IMR-90 (cell line): ENCODE measurements at regions not wholly inside any gene's neighbourhood (a gene's known extent, or its start where the extent isn't known, plus 50 kb on each side); places are given as distances from the start of the nearest gene placed in this dataset.

Source experiments
- ATAC-seq: fragments of 200-7000 bp; cut with Tn5 transposase; 2 replicates; pipeline ENCODE4 v1.9.1; 2020; ENCODE audit warnings: low read depth, mild to moderate bottlenecking, moderate library complexity
- BruUV-seq: library from RNA; stranded (reverse); fragments of 400-500 nt; replicated peaks from 2 replicates; lab custom pipeline; 2021; lab: Mats Ljungman, UMichigan
- CTCF ChIA-PET: fragments of 300-600 bp; formaldehyde crosslinking; extraction: SDS; loops from one replicate; lab custom pipeline; 2021; ENCODE audit warnings: antibody characterized with exemption; lab: Yijun Ruan, JAX
- POLR2A ChIA-PET: fragments of 300-600 bp; sonication (Branson Sonifier 250); formaldehyde crosslinking; loops from one replicate; lab custom pipeline; 2022; ENCODE audit warnings: antibody characterized with exemption; ENCODE audit not compliant: unreplicated experiment; lab: Charles Lee
- DNase-seq: peaks from one replicate; pipeline ENCODE4 v3.0.0; 2013
- H2AFZ ChIP-seq: replicated peaks from 2 replicates; pipeline ENCODE3; 2013; ENCODE audit warnings: low read length, mild to moderate bottlenecking; ENCODE audit not compliant: poor library complexity
- H2AK5ac ChIP-seq: 2 replicates; pipeline ENCODE4 v1.6.1; 2013; ENCODE audit warnings: low read depth, low read length, inconsistent platforms
- H2AK9ac ChIP-seq: replicated peaks from 2 replicates; pipeline ENCODE3; 2013; ENCODE audit warnings: mild to moderate bottlenecking, low read depth, low read length, moderate library complexity; ENCODE audit not compliant: poor library complexity
- H2BK120ac ChIP-seq: 2 replicates; pipeline ENCODE4 v1.6.1; 2013; ENCODE audit warnings: low read depth, low read length, inconsistent platforms
- H2BK15ac ChIP-seq: 3 replicates; pipeline ENCODE4 v1.6.1; 2013; ENCODE audit warnings: low read depth, low read length, inconsistent platforms
- H2BK20ac ChIP-seq: 2 replicates; pipeline ENCODE4 v1.6.1; 2013; ENCODE audit warnings: low read depth, mild to moderate bottlenecking, inconsistent platforms, low read length, moderate library complexity
- H2BK5ac ChIP-seq: 2 replicates; pipeline ENCODE4 v1.6.1; 2013; ENCODE audit warnings: mild to moderate bottlenecking, low read depth, low read length, inconsistent platforms; ENCODE audit not compliant: poor library complexity, severe bottlenecking
- H3K14ac ChIP-seq: replicated peaks from 2 replicates; pipeline ENCODE4 v1.6.1; 2013; ENCODE audit warnings: low read depth, low read length, inconsistent platforms
- H3K18ac ChIP-seq: 2 replicates; pipeline ENCODE4 v1.6.1; 2013; ENCODE audit warnings: low read depth, low read length, control low read depth
- H3K23ac ChIP-seq: 2 replicates; pipeline ENCODE4 v1.6.1; 2013; ENCODE audit warnings: low read depth, low read length, inconsistent platforms
- H3K27ac ChIP-seq: 2 replicates; pipeline ENCODE4 v1.5.1; 2013; ENCODE audit warnings: mild to moderate bottlenecking, control low read depth, low read length; ENCODE audit not compliant: insufficient read depth
- H3K27me3 ChIP-seq: 2 replicates; pipeline ENCODE4 v1.6.1; 2013; ENCODE audit warnings: low read length; ENCODE audit not compliant: control insufficient read depth, insufficient read depth
- H3K36me3 ChIP-seq: 2 replicates; pipeline ENCODE4 v1.6.1; 2013; ENCODE audit warnings: low read length, mixed read lengths; ENCODE audit not compliant: control insufficient read depth, insufficient read depth
- H3K4ac ChIP-seq: 2 replicates; pipeline ENCODE4 v1.6.1; 2013; ENCODE audit warnings: low read depth, low read length, inconsistent platforms
- H3K4me1 ChIP-seq: 2 replicates; pipeline ENCODE4 v1.6.1; 2013; ENCODE audit warnings: low read length, mixed read lengths; ENCODE audit not compliant: control insufficient read depth, insufficient read depth
- H3K4me2 ChIP-seq: 2 replicates; pipeline ENCODE4 v1.6.1; 2013; ENCODE audit warnings: low read depth, mild to moderate bottlenecking, control low read depth, low read length, moderate library complexity
- H3K4me3 ChIP-seq: 2 replicates; pipeline ENCODE4 v1.5.1; 2013; ENCODE audit warnings: low read depth, mild to moderate bottlenecking, control low read depth, low read length, moderate library complexity; ENCODE audit not compliant: insufficient read depth
- H3K56ac ChIP-seq: 2 replicates; pipeline ENCODE4 v1.6.1; 2013; ENCODE audit warnings: low read length, inconsistent platforms; ENCODE audit not compliant: insufficient read depth; ENCODE audit errors: extremely low read depth
- H3K79me1 ChIP-seq, 2 experiments: 2 replicates each; pipeline ENCODE4 v1.6.1; 2013; ENCODE audit warnings: low read length in 2 of 2, inconsistent platforms in 1 of 2, low read depth in 1 of 2
- H3K9ac ChIP-seq: 2 replicates; pipeline ENCODE4 v1.6.1; 2013; ENCODE audit warnings: low read depth, low read length, control low read depth
- H3K9me1 ChIP-seq: 2 replicates; pipeline ENCODE4 v1.6.1; 2013; ENCODE audit warnings: low read length, inconsistent platforms; ENCODE audit not compliant: insufficient read depth
- H3K9me3 ChIP-seq: 2 replicates; pipeline ENCODE4 v1.6.1; 2013; ENCODE audit warnings: low read length; ENCODE audit not compliant: control insufficient read depth, insufficient read depth
- H4K20me1 ChIP-seq: 2 replicates; pipeline ENCODE4 v1.6.1; 2013; ENCODE audit warnings: low read length, inconsistent platforms; ENCODE audit not compliant: insufficient read depth
- H4K5ac ChIP-seq: 2 replicates; pipeline ENCODE4 v1.6.1; 2013; ENCODE audit warnings: mild to moderate bottlenecking, low read depth, low read length, control low read depth
- H4K8ac ChIP-seq, 2 experiments: 2 replicates each; pipeline ENCODE4 v1.6.1; 2013; ENCODE audit warnings: low read depth in 2 of 2, low read length in 2 of 2, control low read depth in 1 of 2, inconsistent platforms in 1 of 2
- H4K91ac ChIP-seq: 2 replicates; pipeline ENCODE4 v1.6.1; 2013; ENCODE audit warnings: low read depth, low read length, inconsistent platforms; ENCODE audit not compliant: insufficient read depth
- BHLHE40 ChIP-seq: fragments of 150-350 bp; IDR thresholded peaks from 2 replicates; pipeline ENCODE4 v1.6.1; 2016; ENCODE audit warnings: mild to moderate bottlenecking, low read depth, low read length
- CEBPB ChIP-seq: IDR thresholded peaks from 2 replicates; pipeline ENCODE4 v1.6.1; 2012; ENCODE audit warnings: low read depth, low read length, improper control_type of control experiment
- FOS ChIP-seq: fragments of 150-350 bp; IDR thresholded peaks from 2 replicates; pipeline ENCODE4 v1.6.1; 2016; ENCODE audit warnings: low read depth, low read length
- MAFK ChIP-seq: IDR thresholded peaks from 2 replicates; pipeline ENCODE4 v1.6.1; 2012; ENCODE audit warnings: low read depth, low read length, improper control_type of control experiment
- MAZ ChIP-seq: IDR thresholded peaks from 2 replicates; pipeline ENCODE4 v1.6.1; 2012; ENCODE audit warnings: low read depth, mild to moderate bottlenecking, low read length, improper control_type of control experiment, moderate library complexity, borderline replicate concordance
- MXI1 ChIP-seq: IDR thresholded peaks from 2 replicates; pipeline ENCODE4 v1.6.1; 2012; ENCODE audit warnings: low read depth, mild to moderate bottlenecking, low read length, moderate library complexity, borderline replicate concordance
- NFE2L2 ChIP-seq: fragments of 150-350 bp; IDR thresholded peaks from 2 replicates; pipeline ENCODE4 v1.6.1; 2016; ENCODE audit warnings: low read depth, mild to moderate bottlenecking, low read length
- POLR2A ChIP-seq: IDR thresholded peaks from 2 replicates; pipeline ENCODE4 v1.6.1; 2012; ENCODE audit warnings: mild to moderate bottlenecking, low read depth, low read length
- RAD21 ChIP-seq: IDR thresholded peaks from 2 replicates; pipeline ENCODE4 v1.6.1; 2012; ENCODE audit warnings: low read length, improper control_type of control experiment
- RCOR1 ChIP-seq: IDR thresholded peaks from 2 replicates; pipeline ENCODE4 v1.6.1; 2012; ENCODE audit warnings: mild to moderate bottlenecking, low read length, improper control_type of control experiment; ENCODE audit not compliant: insufficient replicate concordance
- RFX5 ChIP-seq: IDR thresholded peaks from 2 replicates; pipeline ENCODE4 v1.8.0; 2012; ENCODE audit warnings: low read depth, mild to moderate bottlenecking, low read length, moderate library complexity
- SMC3 ChIP-seq: fragments of 150-350 bp; IDR thresholded peaks from 2 replicates; pipeline ENCODE4 v1.6.1; 2016; ENCODE audit warnings: low read depth, mild to moderate bottlenecking, antibody characterized with exemption, low read length, moderate library complexity
- WGBS, 2 experiments: methylation state at CpG; one replicate each; pipeline versions ENCODE4 v1.1.5 to v1.1.7; 2013; ENCODE audit warnings: missing lambda C conversion rate in 2 of 2; ENCODE audit not compliant: insufficient read length in 1 of 2; ENCODE audit errors: extremely low coverage in 2 of 2; 5-methylcytosine and 5-hydroxymethylcytosine counted together
- dilution Hi-C: fragments of 300-500 bp; cut with HindIII; formaldehyde crosslinking; loops from one replicate; pipeline ENCODE4 v1.14.3; 2018; ENCODE audit warnings: low sequenced_read_pairs; ENCODE audit not compliant: unreplicated experiment
- in situ Hi-C: fragments of 300-500 bp; cut with MboI; formaldehyde crosslinking; loops from 3 replicates; pipeline ENCODE4 v1.14.3; 2019; ENCODE audit warnings: low sequenced_read_pairs, inconsistent platforms, mixed read lengths
- intact Hi-C: fragments of 100-400 bp; cut with micrococcal nuclease; formaldehyde crosslinking; loops from 2 replicates; pipeline ENCODE4 v1.10.0; 2022
- TF ChIP-seq, protein P1 (sequence below): conservative IDR thresholded peaks from 2 replicates; pipeline ENCODE4 v1.5.1; 2012; ENCODE audit warnings: mild to moderate bottlenecking, low read depth, low read length, improper control_type of control experiment
- TF ChIP-seq, protein P2 (sequence below): fragments of 150-350 bp; IDR thresholded peaks from 2 replicates; pipeline ENCODE4 v1.6.1; 2016; ENCODE audit warnings: low read depth, mild to moderate bottlenecking, low read length, moderate library complexity, borderline replicate concordance
- TF ChIP-seq, protein P3 (sequence below): fragments of 150-350 bp; IDR thresholded peaks from 2 replicates; pipeline ENCODE4 v1.6.1; 2017; ENCODE audit warnings: mild to moderate bottlenecking, antibody characterized with exemption, low read length, low read depth

DNA sequence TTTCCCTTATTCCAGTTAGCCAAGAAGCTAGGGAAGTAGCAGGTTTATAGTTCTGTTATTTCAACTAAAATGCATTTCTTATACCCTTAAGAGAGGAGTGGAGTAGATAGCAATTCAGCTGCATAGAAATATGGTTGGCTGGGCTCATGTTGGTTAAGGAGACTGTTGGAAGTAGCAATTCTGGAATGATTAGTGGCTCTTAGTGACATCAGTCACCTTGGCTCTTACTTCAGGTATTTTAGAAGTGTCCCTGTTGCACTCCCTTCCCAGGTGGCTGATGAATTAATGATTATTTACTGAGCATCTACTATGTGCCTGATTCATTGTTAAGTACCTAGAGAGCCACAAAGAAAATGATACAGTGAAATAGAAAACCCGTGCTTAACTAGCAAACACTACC lies 128.1 kb downstream of the MGST1 start:
- H3K4ac ChIP-seq = no peak overlapping the region
- no peak overlapping the region for H2AK5ac ChIP-seq
- no peak for DNase-seq
- no peak overlapping the region for H4K91ac ChIP-seq
- H4K5ac ChIP-seq = no peak overlapping the region
- CTCF ChIA-PET = interaction anchor here (1.1 kb wide), 1 partner anchor 131 kb away, joined by 4 read pairs; no protein-coding TSS in a partner anchor
- dilution Hi-C loops (no loop called here), intact Hi-C loops (no loop called here), in situ Hi-C loops (no loop called here)
- no peaks in the 10 kb centered on the region for H3K36me3 ChIP-seq
- no peaks in the 10 kb centered on the region for H4K20me1 ChIP-seq
- no peaks in the 10 kb centered on the region for H3K27me3 ChIP-seq
- H3K4me3 ChIP-seq = no peak overlapping the region
- H2AFZ ChIP-seq = no peak overlapping the region
- H3K56ac ChIP-seq = no peak overlapping the region
- no peaks in the 10 kb centered on the region for H3K4me1 ChIP-seq
- H3K4me2 ChIP-seq = no peak overlapping the region
- BruUV-seq = no TSS peak
- no peak overlapping the region for H2BK5ac ChIP-seq
- H2BK120ac ChIP-seq = no peak overlapping the region
- H3K27ac ChIP-seq = no peak overlapping the region
- H3K18ac ChIP-seq = no peak overlapping the region
- no peak overlapping the region for H3K14ac ChIP-seq
- H2BK20ac ChIP-seq = no peak overlapping the region
- H2BK15ac ChIP-seq = no peak overlapping the region
- no peak overlapping the region for H4K8ac ChIP-seq
- H2AK9ac ChIP-seq = no peak overlapping the region
- no peak overlapping the region for H3K9ac ChIP-seq
- TF ChIP-seq RFX5 (no peak), POLR2A (no peak), RCOR1 (no peak), MAZ (no peak), MAFK (no peak), SMC3 (no peak), NFE2L2 (no peak), BHLHE40 (no peak), CEBPB (no peak), RAD21 (no peak), MXI1 (no peak), FOS (no peak)
- TF ChIP-seq, protein P1, sequence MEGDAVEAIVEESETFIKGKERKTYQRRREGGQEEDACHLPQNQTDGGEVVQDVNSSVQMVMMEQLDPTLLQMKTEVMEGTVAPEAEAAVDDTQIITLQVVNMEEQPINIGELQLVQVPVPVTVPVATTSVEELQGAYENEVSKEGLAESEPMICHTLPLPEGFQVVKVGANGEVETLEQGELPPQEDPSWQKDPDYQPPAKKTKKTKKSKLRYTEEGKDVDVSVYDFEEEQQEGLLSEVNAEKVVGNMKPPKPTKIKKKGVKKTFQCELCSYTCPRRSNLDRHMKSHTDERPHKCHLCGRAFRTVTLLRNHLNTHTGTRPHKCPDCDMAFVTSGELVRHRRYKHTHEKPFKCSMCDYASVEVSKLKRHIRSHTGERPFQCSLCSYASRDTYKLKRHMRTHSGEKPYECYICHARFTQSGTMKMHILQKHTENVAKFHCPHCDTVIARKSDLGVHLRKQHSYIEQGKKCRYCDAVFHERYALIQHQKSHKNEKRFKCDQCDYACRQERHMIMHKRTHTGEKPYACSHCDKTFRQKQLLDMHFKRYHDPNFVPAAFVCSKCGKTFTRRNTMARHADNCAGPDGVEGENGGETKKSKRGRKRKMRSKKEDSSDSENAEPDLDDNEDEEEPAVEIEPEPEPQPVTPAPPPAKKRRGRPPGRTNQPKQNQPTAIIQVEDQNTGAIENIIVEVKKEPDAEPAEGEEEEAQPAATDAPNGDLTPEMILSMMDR = no peak
- TF ChIP-seq, protein P2, sequence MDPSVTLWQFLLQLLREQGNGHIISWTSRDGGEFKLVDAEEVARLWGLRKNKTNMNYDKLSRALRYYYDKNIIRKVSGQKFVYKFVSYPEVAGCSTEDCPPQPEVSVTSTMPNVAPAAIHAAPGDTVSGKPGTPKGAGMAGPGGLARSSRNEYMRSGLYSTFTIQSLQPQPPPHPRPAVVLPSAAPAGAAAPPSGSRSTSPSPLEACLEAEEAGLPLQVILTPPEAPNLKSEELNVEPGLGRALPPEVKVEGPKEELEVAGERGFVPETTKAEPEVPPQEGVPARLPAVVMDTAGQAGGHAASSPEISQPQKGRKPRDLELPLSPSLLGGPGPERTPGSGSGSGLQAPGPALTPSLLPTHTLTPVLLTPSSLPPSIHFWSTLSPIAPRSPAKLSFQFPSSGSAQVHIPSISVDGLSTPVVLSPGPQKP = no peak
- TF ChIP-seq, protein P3, sequence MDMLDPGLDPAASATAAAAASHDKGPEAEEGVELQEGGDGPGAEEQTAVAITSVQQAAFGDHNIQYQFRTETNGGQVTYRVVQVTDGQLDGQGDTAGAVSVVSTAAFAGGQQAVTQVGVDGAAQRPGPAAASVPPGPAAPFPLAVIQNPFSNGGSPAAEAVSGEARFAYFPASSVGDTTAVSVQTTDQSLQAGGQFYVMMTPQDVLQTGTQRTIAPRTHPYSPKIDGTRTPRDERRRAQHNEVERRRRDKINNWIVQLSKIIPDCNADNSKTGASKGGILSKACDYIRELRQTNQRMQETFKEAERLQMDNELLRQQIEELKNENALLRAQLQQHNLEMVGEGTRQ = no peak
- no peaks in the 10 kb centered on the region for H3K9me1 ChIP-seq
- no peaks in the 10 kb centered on the region for H3K9me3 ChIP-seq
- H3K79me1 ChIP-seq = no peaks in the 10 kb centered on the region
- POLR2A ChIA-PET = no interaction called here
- WGBS, 2 experiments = no CpG with 5 or more reads among the region's 1 CpG
- no peak overlapping the region for H3K23ac ChIP-seq
- ATAC-seq = no peak
